ENCODE measurements at regions not wholly inside any gene's neighbourhood (a gene's known extent, or its start where the extent isn't known, plus 50 kb on each side); places are given as distances from the start of the nearest gene placed in this dataset.
A peak's percentile ranks its signal among the peaks of the same experiment; 100 is the strongest.

DNA sequence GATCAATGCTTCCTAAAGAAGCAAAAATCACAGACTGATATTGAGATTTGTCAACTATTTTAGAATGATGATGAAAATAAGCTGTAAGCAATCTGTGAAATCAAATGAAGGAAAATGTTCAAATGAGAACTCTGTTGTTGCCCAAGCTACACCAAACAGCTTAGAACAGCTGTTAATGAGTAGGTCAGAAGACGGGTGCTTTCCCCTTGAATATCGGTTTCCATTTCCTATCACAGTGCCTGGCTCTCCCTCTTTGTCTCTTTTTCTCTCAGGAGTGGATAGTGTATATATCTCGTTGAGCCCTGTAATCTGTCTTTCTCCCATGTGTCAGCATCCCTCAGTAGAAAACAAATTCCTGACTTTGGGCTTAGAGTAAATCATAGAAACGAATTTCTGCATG, 1592.9 kb upstream of the TENM3 start:
- no peak for DNase-seq (ENCODE audit: low spot score)

DNA sequence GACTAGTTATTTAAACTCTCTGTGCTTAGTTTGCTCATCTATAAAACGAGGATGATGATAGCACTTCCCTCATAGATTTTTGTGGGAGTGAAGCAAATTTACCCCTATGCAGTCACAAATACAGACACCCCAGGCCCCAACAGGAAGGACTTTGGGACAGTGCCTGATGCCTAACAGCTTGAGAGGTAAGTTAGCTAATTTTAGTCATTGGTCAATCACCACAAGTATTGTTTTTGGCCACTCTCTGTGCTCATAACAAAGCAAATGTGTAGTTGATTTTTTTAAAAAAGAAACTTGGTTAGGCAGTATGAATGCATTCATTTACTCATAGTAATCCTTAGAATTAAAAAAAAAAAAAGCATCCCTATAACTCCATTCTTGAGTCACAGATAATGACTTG, 1590.7 kb upstream of the TENM3 start:
- DNase-seq (ENCODE audit: low spot score): no peak

DNA sequence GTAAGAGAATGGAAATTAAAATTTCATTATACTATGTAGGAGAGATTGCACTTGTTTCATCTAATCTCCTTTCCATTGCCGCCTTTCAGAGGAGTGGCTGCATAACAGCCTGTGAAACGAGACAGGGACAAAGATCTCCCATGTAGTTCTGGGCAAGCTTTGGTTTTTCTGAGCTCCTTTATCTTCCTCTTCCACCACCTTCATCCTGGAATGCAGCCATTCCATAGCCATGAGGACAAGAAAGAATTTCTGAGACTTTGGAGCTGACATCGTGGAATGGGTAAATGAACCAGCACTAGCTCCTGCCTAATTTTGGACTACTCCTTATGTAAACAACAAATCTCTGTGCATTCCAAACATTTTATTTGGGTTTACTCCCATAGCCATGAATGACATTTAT, 1587.3 kb upstream of the TENM3 start:
- DNase-seq (ENCODE audit: low spot score): no peak

DNA sequence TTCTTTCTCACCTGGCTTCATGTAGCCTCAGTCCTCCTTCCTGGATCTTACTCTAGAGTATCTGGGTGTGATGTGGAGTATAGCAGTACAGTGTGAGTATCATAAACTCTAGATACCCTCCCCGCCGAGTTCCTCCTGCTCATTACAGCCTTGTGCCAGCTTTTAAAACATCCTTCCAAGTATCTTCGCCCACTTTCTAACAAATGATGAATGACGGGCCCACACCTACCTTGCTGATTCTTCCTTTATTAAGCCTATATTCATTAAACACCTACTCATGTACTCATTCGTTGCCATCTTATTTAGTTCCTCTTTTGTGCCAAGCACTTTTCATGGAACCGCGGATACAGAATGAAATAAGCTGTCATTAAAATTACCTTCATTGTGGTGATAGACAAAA, 1585.3 kb upstream of the TENM3 start:
- no peak for DNase-seq (ENCODE audit: low spot score)

DNA sequence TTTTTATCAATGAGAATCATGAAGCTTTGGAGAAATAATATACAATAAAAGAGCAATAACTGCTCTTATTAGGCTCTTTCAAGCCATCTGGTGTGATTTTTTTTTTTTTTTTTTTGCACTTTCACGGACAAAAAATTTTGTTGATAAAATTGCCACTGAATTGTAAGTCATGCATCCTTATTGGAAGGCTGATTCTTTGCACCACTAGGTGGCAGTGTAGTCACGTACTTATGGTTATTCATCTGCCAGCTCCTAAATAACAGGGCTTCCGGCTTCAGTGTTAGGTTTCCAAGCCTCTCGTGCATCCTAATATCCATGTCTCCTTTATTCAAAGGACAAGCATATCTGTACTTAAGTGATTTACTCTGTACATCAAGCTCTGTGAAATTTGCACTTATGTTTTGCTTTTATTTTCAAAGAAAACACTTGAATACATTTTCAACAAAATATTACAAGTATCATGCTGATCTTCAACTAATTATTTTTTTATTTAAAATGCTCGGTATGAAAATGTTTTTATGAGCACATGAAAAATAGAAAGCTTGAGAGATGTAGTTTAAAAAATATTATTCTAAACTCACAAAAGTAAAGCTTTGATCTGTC, 1578.3 kb upstream of the TENM3 start:
- DNase-seq (ENCODE audit: low spot score): peak; percentile 52

DNA sequence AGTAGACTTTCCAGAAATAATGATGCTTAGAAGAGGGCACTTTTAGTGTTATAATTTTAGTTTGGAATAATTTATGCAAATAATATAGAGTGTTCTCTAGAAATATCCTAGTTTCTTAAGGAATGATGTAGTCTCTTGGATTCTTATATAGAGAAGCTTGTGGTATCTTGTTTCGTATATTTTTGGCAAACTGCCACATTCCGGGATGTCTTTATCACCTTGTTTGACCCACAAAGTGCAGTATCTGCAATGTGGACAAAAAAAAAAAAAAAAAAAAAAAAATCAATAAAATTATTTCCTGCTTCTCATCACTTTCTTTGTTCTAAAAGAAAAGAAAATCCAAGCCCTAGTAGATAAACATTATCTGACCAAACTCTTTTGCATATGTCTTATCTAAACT, 1577.7 kb upstream of the TENM3 start:
- DNase-seq (ENCODE audit: low spot score): no peak

DNA sequence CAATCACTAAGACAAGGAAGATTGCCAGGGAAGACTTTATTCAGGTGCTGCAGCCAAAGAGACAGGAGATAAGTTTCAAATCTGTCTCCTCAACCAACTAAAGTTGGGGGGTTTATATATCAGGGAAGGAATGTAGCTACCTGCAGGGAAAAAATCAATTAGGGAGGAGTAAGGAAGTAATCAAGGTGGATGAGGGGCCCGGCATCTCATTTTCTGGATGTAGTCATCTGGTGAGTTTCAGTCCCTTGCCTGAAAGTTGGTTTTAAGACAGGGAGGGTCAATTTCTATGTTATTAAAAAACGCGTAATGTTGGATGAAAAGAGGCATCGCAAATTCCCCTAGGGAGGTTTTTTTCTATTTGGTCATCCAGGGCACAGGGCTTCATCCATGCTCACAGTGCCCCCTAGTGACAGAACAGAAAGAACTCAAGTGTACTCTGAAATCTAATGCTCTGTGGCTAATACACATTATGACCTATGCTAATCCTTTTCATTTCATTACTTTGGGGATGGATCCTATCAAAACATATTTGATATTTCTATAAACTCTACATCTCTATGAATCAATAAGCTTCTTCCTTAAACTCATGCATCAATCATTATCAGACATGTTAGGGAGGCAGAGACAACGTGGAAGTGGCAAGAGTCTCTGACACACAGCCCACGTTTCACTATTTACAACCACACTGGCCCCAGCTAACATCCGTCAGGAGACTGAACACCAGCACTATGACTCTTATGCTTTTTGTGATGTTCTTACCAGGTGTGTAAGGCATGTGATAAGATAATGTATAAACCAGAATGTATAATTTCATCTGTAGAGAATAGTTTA, 1577.0 kb upstream of the TENM3 start:
- peak; percentile 28 for DNase-seq (ENCODE audit: low spot score)

DNA sequence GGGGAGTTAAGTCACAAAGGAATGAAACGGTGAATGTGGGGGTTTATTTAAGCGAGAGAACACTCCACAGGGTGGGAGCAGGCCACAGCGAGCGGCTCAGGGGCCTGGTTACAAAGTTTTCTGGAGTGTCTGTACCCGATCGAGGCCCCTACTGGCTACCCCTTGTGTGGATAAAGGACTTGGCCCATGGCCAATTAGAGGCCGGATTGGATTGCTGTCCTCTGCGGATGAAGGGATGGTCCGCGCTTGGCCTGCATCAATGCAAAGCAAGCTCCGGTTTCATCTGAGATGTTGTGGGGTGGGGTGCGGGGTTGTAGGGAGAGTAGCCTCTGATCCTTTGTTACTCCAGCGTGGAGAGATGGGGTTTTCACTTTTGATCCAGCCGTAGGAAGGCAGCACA, 1574.5 kb upstream of the TENM3 start:
- DNase-seq (ENCODE audit: low spot score): no peak

DNA sequence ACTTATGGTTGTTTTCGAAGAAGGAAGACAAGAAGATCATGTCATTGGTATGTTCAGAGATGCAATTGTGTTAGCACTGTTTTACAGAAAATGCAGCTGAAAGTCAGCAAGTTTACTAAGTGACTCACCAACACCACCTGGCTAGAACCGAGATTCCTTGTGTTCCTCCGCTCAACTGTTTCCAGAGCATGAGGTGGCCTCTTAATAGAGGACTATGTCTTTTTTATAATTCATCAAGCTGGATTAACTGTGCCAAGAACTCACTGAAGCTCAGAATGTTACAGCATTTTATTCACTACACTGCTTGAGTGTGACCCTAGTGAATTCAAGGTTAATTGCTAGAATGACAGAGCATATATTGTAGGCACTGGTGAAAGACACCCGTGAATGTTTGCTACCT, 1573.5 kb upstream of the TENM3 start:
- no peak for DNase-seq (ENCODE audit: low spot score)

DNA sequence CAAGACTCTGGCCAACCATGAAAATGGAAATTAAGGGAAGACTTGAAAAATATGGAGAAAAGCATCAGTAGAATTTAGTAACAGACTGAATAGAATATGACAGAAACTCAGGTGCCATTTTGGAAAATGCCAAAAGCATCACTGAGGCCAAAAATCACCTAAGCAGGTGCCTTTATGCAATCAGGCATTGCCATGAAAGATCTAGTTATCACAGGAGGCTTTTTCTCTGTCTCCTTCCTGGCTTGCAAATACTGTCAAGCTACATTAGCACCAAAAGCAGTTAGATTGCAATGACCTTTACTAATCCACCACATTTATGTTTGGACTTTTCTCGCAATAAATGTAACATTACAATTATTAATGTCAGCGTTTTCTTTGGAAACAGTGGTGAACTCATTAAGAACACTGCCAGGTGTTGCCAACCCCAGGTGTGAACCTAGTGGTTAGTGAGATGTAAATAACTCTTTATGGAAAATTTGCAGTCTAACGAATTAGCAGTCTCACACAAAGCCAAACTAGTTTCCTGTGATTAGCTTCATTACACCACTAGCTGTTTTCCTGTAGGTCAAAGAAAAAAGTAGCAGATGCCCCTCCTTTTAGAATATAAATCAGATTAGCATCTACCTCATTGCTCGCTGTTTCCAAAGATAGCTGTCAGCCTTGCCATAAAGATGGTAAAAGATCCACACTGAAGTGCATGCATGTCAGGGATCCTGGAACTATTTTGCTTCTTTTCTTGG, 1568.4 kb upstream of the TENM3 start:
- DNase-seq (ENCODE audit: low spot score): no peak

DNA sequence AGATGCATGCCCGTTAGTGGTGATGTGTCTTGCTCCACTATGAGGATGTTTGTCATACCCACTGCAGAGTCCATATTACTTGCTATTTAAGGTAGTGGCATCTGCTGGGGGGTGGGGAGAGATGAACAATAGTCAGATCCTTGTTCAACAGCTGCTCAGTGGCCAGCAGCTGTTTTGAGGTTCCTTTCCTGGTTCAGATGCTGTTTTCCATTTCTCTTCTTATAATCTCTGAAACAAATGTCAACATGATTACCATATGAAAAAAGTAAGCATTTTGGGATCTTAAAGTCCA, 1567.9 kb upstream of the TENM3 start:
- DNase-seq (ENCODE audit: low spot score): no peak

DNA sequence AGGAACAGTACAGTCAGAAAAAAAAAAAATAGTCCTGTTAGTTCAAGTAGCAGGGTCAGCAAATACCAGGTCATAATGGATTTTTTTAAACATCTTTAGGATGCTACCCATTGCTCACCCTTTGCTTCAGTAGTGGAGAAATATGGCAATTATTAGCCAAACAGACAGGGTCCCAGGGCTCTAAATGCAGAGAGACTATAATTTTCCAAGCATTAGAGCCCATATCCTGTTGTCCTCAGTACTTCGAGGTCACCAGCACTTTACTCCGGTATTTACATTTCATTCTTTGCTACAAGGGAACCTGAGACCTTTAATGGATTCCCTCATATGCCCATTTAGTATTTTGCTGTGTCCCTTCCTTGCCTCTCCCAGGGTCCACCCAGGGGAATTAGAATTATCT, 1562.9 kb upstream of the TENM3 start:
- DNase-seq (ENCODE audit: low spot score): no peak

DNA sequence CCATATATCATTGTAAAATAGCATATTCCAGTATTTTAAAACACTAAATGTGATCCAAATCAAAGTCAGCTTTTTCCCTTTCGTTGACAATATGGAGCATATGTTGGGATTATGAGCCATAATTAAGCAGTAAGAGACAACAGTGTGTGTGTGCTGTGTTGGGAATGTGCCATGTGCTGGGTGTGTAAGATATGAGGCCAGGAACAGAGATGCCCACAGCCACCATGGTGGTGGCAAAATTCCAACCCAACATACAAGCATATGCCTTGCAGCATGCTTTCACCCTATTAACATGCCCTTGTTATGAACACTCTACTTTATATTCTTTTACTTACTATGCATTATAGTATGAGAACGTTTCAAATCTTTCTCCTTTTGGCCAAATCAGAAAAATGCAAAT, 1560.4 kb upstream of the TENM3 start:
- DNase-seq (ENCODE audit: low spot score): no peak

DNA sequence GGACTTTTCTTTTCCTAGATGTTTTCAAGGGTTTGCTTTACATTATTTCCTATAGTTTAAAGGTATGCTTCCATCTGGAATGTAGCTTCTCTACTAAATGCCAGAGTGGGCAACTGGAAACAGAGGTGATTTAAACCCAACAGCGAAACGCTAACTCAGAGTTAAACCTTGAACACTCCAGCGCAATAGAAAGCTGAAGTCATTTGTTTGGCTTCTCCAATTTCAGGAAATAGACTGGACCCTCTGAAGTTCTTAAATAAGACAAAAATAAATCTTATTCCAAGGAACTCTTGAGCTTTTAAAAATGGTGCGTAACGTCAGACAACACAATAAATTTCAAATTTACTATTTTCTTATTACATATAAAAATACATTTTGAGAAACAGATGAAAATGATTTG, 1560.0 kb upstream of the TENM3 start:
- no peak for DNase-seq (ENCODE audit: low spot score)

DNA sequence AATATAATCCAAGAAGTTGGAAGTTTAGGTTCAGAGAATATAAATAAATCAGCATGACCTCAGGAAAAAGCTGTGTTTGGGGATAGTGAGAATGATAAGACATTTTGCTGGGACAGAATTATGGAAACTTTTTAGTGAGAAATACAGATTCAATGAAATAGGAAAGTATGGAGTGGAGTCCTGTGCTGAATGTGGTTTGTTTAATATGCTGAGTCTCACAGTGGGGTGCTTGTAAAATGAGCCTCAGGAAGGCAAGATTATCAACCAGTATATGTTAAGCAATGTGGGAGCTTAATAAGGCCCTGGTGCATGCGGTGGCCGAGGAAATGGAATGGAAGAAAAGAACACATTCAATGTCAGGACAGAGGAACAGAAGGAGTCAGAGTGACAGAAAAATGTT, 1554.7 kb upstream of the TENM3 start:
- DNase-seq (ENCODE audit: low spot score): no peak

DNA sequence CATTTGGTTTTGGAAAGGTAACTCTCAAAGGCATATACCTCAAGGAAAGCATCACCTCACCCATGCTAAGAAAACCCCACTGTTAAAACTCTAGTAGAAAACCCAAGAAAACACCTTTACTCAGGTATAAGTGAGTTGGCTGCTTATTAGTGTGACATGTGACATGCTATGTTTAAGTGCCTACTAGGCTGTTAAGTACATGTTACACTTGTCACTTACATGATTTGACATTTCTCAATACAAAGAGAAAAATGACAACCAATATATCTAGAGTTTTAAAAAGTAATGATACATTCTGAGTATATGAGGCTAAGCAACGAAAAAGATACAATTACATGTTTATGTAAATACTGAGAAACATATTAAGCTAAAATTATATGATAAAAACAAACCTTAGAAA, 1548.3 kb upstream of the TENM3 start:
- no peak for DNase-seq (ENCODE audit: low spot score)

DNA sequence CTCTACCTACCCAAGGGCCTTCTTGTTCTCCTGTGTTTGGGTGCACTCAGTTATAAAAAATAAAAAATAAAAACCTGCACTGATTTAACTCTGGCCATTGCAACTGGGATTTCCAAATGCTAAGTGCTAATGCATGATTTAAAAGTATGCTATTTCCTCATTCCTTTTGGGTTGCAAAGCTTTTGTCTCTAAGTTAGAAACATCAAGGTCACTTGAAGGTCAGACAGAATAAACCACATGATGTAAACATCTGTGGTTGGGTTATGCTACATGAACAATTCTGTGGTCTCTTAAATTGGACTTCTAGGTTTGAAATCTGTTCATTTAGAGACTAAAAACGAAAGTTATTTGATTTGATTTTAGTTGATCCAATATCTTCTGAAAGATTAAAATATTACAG, 1547.4 kb upstream of the TENM3 start:
- no peak for DNase-seq (ENCODE audit: low spot score)

DNA sequence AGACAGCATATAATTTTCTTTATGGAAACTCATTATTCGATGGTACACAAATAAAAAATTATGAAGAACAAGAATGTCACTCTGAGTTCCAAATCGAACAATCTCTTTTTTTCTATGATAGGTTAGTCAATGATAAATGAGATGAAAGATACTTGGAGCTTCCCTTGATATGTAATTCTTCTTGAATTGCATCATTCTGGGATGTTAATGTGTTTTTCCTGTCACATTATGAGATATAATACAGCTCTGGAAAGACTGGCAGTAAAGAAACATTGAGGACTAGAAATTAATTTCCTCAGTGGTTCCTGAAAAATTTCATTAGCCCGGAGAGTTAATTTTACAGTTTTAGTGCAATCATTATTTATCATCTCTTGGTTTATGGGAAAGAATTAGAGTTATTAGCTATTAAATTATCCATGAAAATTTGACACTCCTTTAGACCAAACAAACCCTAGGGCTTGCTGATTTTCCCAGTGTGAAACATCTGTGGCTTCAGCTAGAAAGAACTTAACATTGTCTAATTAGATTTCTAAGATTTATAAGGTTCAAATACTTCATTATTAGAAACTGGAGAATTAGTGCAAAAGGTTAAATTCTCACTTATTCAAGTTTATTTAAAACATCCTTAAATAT, 1546.6 kb upstream of the TENM3 start:
- no peak for DNase-seq (ENCODE audit: low spot score)

DNA sequence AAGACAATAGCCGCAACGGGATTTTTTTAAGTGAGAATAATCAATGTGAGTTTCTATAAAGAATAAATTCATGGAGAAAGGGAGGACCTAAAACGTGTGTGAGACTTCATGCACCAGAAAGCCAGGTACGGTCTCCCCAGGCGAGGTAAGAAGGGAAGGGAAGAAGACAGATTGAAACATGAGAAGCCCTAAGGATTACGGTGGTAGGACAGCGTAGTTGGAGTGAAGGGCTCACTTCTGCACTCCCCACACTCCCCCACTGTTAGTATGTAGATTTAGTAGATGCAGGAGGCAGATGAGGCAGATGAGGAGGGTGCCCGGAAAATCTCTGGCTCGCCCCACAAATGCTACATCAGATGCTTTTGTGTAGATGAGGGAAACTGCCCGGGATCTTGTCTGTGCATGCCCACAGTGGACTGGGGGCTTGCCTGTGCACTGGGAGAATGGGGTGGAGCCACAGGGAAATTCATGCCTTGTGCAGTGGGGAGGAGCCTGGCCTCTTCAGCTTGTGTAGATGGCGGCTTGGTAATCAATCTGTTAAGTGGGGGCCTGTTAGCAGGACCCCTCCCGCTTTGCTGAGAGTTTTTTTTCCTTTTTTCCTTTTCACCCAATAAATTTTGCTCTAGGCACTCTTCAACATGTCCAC, 1544.5 kb upstream of the TENM3 start:
- no peak for DNase-seq (ENCODE audit: low spot score)

DNA sequence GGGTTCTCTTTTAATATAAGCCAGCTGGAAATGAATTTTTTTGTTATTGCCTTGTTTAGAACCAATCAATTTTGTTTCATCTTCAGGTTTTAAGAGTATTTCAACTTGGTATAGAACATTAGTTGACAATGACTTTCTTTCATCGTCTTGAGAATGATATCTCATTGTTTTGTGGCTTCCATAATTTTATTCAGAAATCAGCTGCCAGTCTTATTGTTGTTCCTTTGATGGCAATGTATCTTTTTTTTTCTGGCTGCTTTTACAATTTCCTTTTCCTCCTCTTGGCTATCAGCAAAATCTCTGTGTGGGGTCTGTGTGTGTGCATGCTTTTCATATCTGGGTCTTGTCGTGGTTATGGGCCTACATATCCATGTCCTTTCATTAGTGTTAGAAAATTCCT, 1536.4 kb upstream of the TENM3 start:
- DNase-seq (ENCODE audit: low spot score): no peak

DNA sequence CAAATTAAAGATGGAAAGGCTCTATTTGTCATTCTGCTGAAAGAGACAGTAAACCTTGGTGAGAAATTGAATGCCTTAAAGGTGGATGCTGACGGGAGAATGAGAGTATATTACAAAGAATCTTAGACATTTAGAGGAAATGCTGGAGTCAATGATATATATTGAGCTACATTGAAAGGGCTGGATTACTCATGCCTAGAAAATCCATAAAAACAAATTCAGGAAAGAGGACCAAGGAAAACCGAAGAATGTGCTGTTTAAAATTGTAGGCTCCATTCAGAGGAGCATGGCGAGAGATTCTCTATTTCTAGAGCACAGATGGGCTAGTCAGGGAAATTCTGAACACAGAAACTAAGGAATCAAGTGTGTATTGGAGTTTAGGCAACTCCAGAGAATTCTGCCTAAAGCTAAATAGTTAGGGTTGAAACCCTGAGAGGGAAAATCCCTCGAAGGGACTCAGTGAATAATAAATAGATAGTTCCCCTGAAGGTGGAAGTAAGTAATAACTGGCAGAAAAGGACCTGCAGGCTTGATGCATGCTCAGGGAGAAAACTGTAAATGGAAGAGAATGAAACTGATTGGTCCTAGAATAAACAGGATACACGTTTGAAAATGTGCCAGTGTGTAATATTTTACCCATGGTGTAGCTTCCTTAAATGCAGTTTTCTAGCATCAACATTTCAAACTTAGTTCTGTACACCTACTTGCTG, 1532.4 kb upstream of the TENM3 start:
- no peak for DNase-seq (ENCODE audit: low spot score)

DNA sequence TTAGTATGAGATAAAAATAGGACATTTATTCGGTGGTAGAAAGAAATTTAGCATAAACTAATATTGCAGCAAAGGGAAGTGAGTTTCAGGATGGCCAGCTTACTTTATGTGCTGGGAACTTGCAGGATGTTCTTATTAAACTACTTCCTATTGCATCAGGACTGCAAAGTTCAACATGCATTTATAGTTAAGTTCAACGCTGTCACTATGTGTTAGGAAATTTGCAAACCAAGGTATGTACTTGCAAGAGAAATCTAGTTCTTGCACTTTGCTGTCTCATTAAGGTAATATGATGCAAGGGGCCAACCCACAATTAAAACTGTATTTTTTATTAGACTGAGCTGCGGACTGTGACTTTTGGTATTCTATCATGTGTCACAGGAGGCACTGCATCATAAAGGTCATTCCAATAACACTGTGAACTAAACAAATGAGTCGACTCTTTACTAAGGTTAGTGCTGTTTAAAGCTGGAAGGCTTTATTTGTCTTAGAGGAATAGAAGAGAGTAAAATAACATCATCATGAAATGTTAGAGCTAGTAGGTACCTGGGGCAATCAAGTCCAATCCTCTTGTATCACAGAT, 1525.7 kb upstream of the TENM3 start:
- no peak for DNase-seq (ENCODE audit: low spot score)
